Choroid plexus epithelial cell (primary cell): ENCODE measurements at regions not wholly inside any gene's neighbourhood (a gene's known extent, or its start where the extent isn't known, plus 50 kb on each side); places are given as distances from the start of the nearest gene placed in this dataset.

Source experiments
- DNase-seq: peaks from one replicate; pipeline ENCODE4 v3.0.0-alpha.2; 2010; ENCODE audit warnings: low read depth
- H3K4me3 ChIP-seq: 2 replicates; pipeline ENCODE4 v1.5.1; 2011; ENCODE audit warnings: low read depth, mild to moderate bottlenecking, control low read depth, low read length, moderate library complexity
- TF ChIP-seq, protein P1 (sequence below): conservative IDR thresholded peaks from 2 replicates; pipeline ENCODE4 v1.5.1; 2011; ENCODE audit warnings: low read depth, mild to moderate bottlenecking, control low read depth, inconsistent platforms, low read length, moderate library complexity

DNA sequence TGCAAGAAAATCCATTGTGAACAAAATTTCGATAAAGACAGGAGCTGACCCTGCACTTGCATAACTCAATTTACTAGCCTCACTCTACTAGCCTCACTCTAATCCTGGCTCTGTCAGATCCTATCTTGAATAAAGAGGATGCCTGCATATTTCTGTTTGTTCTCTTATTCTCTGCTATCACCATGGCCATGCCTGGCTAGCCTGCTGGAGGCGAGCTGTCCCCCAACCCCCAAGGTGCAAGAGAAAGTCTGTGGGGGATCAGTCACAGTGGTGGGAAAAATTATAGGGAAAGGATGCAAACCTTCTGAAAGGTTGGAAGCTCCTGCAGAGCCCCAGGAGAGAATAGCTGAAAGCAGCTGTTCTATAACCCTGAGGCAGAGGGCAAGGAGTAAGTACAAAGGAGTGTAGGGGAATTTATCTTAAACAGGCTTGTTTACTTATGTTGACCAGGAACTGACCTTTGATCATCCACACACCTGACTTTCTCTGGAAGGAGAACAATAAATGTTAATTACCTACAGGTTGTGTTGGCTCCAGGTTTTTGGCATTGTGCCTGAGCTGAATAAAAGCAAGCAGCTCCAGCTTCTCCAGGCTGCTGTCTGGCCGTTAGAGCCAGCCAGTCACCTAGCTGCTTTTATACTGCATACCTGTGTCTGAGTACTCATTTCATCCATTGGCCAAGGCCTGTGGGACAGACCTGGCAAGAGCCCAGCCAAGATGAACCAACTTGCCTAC, 137.7 kb upstream of the RASGRP1 start:
- no peak overlapping the region for H3K4me3 ChIP-seq
- TF ChIP-seq, protein P1, sequence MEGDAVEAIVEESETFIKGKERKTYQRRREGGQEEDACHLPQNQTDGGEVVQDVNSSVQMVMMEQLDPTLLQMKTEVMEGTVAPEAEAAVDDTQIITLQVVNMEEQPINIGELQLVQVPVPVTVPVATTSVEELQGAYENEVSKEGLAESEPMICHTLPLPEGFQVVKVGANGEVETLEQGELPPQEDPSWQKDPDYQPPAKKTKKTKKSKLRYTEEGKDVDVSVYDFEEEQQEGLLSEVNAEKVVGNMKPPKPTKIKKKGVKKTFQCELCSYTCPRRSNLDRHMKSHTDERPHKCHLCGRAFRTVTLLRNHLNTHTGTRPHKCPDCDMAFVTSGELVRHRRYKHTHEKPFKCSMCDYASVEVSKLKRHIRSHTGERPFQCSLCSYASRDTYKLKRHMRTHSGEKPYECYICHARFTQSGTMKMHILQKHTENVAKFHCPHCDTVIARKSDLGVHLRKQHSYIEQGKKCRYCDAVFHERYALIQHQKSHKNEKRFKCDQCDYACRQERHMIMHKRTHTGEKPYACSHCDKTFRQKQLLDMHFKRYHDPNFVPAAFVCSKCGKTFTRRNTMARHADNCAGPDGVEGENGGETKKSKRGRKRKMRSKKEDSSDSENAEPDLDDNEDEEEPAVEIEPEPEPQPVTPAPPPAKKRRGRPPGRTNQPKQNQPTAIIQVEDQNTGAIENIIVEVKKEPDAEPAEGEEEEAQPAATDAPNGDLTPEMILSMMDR = no peak
- DNase-seq = peak; percentile 52

DNA sequence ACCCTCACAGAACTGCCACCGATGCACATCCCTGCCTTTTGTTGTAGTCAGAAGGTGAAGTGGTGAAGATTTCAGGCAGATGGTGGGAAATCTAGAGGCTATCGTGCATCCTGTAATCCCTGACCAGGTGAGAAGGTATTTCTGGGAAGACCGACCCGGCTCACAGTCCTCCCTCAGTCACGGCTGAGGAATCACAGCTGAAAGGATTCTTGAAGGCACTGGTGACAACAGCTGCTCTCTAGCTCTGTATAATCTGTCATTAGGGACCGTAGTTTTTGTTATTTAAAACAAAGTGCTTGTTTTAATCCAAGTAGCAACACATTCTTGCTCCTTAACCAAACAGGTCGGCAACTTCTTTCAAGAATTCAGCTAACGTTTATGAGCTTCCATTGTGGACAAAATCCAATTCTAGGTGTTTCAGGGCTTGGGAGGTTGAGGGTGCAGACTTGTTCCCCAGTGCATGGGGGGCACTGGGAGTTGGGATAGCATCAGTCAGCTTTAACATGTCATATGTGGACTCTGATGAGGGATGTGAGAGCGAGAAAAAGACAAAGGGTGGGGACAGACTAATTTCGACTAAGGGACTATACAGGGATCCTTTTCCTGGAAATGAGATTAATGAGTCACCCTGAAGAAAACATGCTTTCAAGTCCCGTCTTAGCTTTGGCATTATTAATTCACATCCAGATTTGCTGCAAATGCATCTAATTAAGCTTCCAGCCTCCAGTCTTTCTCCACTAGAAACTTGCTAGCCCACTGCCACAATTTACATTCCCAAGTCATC, 141.0 kb upstream of the RASGRP1 start:
- TF ChIP-seq, protein P1 = no peak
- no peak for DNase-seq
- H3K4me3 ChIP-seq = no peak overlapping the region

DNA sequence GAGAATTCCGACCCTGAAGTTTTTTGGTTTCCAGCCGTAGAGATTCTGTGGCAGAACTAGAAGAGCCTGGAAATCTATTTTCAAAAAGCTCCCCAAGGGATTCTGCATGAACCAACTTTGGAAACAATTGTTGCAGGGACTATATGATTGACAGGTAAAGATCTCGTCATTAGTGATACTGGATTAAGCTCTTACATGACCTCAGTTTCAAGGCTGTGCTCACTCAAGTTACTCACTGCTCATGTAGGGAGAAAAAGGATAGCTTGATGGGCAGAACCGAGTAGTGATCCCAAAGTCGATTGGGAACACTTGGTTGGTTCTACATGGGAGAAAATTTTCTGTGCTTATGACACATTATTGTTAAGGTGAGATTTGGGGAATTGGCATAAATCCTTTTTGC, 142.3 kb upstream of the RASGRP1 start:
- TF ChIP-seq, protein P1 = no peak
- DNase-seq = no peak
- no peak overlapping the region for H3K4me3 ChIP-seq

DNA sequence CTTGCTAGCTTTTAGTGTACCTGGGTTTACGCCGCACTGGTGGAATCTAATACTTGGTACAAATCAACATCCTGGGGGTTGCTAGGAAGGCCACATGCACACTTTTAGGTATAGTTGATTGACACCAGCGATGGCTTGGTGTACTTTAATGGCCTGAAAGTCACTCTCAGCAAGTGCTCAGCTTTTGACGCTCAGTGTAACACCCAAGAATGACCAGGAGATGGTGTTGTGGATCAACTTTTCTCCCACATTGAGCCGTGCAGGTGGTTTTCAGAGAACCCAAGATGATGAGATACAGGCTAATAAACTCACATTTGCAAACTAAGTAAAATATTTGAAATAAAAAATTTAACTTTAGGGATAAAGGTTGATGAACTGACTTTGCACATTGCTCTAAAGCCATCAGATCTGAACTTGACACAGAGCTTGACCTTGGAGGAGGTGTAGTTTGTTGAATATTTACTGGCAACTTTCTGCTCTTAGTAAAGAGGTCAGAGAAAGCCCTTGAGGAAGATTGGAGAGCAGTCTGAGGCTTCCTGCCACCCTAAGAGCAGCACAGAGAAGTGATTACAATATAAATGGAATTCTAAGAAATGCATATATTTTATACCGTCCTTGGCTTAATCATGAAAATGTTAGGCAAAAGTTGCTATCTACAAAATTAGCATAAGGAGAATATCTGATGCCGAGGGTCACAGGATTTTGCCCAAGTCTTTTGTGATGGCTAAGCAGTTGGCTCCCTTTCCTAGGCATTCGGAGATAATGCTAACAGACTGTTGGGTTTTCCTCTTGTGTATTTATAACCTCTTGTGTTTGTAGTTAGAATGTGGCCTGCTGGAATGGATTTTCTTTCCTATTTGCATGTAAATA, 143.4 kb upstream of the RASGRP1 start:
- H3K4me3 ChIP-seq = no peak overlapping the region
- TF ChIP-seq, protein P1 = peak; percentile 88
- DNase-seq = peak; percentile 85

DNA sequence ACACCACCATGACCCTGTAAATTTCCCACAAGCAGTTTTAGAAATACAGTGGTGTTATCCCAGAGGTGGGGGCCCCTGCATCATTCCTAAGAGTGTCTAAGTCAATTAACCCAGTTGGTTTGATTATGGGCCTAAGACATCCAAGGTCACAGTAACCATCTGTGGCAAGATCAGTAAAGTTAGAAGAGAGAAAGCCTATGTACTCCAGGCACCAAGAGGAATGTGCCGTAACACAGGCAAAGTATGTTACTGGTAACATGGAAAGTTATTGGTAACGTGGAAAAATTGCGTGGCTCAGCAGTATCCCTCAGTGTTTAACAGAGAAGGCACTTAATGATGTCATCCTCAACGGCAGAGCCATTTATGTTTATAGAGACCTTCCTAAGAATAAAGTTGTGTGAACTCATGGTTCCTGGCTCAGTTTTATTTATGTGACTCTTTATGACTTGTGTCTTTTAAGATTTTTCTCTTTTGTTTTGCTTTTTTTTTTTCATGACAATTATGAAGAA, 144.1 kb upstream of the RASGRP1 start:
- no peak for DNase-seq
- no peak overlapping the region for H3K4me3 ChIP-seq
- TF ChIP-seq, protein P1 = no peak

DNA sequence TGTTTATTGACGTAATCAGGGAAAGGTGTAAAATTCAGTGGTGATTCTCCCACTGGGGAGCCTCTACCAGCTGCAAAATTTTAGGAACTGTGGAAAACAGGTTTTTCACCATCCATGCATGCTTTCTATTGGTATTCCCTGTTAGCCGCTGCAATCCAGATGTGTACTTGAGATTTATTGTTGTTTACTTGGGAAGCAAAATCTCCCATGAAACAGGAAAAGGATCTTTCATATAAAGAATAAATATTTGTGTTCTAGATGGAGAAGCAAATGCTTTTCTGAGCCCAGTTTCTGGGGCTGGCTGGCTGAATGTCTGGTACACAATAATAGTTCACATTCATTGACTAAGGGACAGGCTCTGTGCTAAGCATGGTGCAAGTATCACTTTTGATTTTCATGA, 144.6 kb upstream of the RASGRP1 start:
- TF ChIP-seq, protein P1 = no peak

More for the DNA sequence above, 144.6 kb upstream of the RASGRP1 start:
- no peak for DNase-seq
- no peak overlapping the region for H3K4me3 ChIP-seq
